Esophagus muscularis mucosa (tissue), 4 donors: ENCODE measurements at regions not wholly inside any gene's neighbourhood (a gene's known extent, or its start where the extent isn't known, plus 50 kb on each side); places are given as distances from the start of the nearest gene placed in this dataset.

Experiments used
- DNase-seq: peaks from one replicate; pipeline ENCODE4 v3.0.0-alpha.2; 2017; ENCODE audit errors: extremely low spot score
- H3K27ac ChIP-seq, 4 donors: fragments of 200-600 bp; sonication (generic); replicated peaks in 1 of 4; 1 replicate in 3 of 4; 2 replicates in 1 of 4; pipeline ENCODE4 v1.5.1; 2016 to 2019; ENCODE audit warnings: mild to moderate bottlenecking in 1 of 4
- H3K27me3 ChIP-seq, 4 donors: fragments of 200-600 bp; sonication (generic); one replicate each; pipeline versions ENCODE4 v1.5.1 to v1.6.0; 2016 to 2019
- H3K36me3 ChIP-seq, 4 donors: fragments of 200-600 bp; sonication (generic); one replicate each; pipeline ENCODE4 v1.5.1; 2016 to 2019
- H3K4me1 ChIP-seq, 4 donors: fragments of 200-600 bp; sonication (generic); one replicate each; pipeline ENCODE4 v1.5.1; 2016 to 2019
- H3K4me3 ChIP-seq, 4 donors: fragments of 200-600 bp; sonication (generic); 1 replicate in 2 of 4; 2 replicates in 2 of 4; pipeline ENCODE4 v1.5.1; 2016 to 2019; ENCODE audit warnings: mild to moderate bottlenecking in 4 of 4, moderate library complexity in 1 of 4
- H3K9me3 ChIP-seq, 4 donors: fragments of 200-600 bp; sonication (generic); 1 replicate in 3 of 4; 2 replicates in 1 of 4; pipeline ENCODE4 v1.5.1; 2016 to 2019
- CTCF ChIP-seq, 3 experiments: fragments of 200-600 bp in 2 of 3; fragments of 450-650 bp in 1 of 3; sonication (generic) in 2 of 3; IDR thresholded peaks; one replicate each; pipeline ENCODE4 v1.5.1; 2017 to 2019; ENCODE audit warnings: antibody characterized with exemption in 3 of 3, mild to moderate bottlenecking in 2 of 3, moderate library complexity in 1 of 3
- EP300 ChIP-seq: sonication (generic); formaldehyde crosslinking; IDR thresholded peaks from one replicate; pipeline ENCODE4 v1.6.1; 2017; ENCODE audit warnings: antibody characterized with exemption
- POLR2A ChIP-seq: fragments of 450-650 bp; IDR thresholded peaks from one replicate; pipeline ENCODE4 v1.6.1; 2017; ENCODE audit warnings: antibody characterized with exemption, moderate library complexity, mild to moderate bottlenecking, low read depth
- POLR2AphosphoS5 ChIP-seq, 2 donors: sonication (generic); formaldehyde crosslinking; IDR thresholded peaks; one replicate each; pipeline ENCODE4 v1.6.1; 2017; ENCODE audit warnings: antibody characterized with exemption in 2 of 2
- WGBS: methylation state at CpG from one replicate; pipeline ENCODE4 v1.1.5; 2018; 5-methylcytosine and 5-hydroxymethylcytosine counted together
- intact Hi-C: fragments of 100-400 bp; cut with DNase I; formaldehyde crosslinking; loops from one replicate; pipeline ENCODE4 v1.15.1; 2023

- Histone ChIP-seq H3K9me3 (no peaks in the 10 kb centered on the region), H3K36me3 (no peaks in the 10 kb centered on the region), H3K27me3 (no peaks in the 10 kb centered on the region), H3K4me3 (no peak overlapping the region), H3K4me1 (peaks cover 0 to 7% (median 0%) of the 10 kb centered on the region in 4 donors), H3K27ac (no peak overlapping the region)
- DNase-seq = no peak
- TF ChIP-seq CTCF (IDR thresholded peaks at IDR 0.05) (no peak), EP300 (no peak), POLR2A (no peak), POLR2AphosphoS5 (IDR thresholded peaks at IDR 0.05) (no peak)
- WGBS = 22% methylated on average over 1 of the region's 1 CpG
- intact Hi-C loops = no loop called here
Measured at GRCh38 chr20:17036541-17036940, 190.3 kb upstream of the PCSK2 start.

DNA sequence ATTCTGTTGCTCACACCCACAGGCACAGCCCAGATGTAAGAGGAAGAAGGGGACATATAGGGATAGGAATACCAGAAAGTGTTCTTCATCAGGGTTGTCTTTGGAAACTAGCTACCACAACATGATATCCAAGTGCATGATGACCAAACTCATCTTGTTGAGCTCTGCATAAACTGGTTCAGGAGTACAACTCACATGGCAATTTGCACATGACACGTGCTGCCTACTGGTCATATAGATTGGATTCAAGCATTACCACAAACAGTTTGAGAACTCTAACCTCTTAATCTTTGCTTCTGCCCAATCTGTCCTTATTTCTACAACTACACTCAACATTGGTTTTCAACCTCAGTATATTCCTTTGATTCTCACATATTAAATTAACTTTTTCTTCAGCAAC, 184.7 kb upstream of the PCSK2 start:
- no peaks in the 10 kb centered on the region for H3K36me3 ChIP-seq
- H3K4me1 ChIP-seq = peaks cover 0 to 7% (median 0%) of the 10 kb centered on the region in 4 donors
- no peak overlapping the region for H3K27ac ChIP-seq
- DNase-seq = no peak
- intact Hi-C loops = no loop called here
- no peak for TF ChIP-seq CTCF (IDR thresholded peaks at IDR 0.05)
- TF ChIP-seq POLR2A = no peak
- no peak for TF ChIP-seq POLR2AphosphoS5 (IDR thresholded peaks at IDR 0.05)
- no peak for TF ChIP-seq EP300
- no peaks in the 10 kb centered on the region for H3K27me3 ChIP-seq
- no peak overlapping the region for H3K4me3 ChIP-seq
- H3K9me3 ChIP-seq = no peaks in the 10 kb centered on the region
- 86% methylated on average over 1 of the region's 1 CpG for WGBS

DNA sequence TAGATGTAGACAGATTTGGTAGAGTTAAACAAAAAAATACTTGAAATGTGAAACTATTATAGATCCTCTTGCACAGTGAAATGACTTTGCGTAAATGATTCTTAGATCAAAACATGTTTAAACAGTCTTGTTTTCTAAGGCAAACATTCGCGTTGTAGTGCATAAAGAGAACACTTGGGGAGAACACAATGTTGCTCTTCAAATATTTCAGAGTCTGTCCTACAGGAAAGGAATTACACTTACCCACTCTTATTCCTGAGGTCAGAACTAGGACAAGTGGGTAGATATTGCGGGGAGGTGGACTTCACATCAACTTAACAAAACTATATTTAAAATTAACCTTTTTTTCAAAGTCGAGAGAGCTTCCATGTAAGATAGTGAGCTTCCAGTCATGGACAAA, 183.5 kb upstream of the PCSK2 start:
- H3K9me3 ChIP-seq = no peaks in the 10 kb centered on the region
- peaks cover 0 to 2% (median 0%) of the 10 kb centered on the region in 4 donors for H3K4me1 ChIP-seq
- no peak overlapping the region for H3K4me3 ChIP-seq
- WGBS = 92% methylated on average over 5 of the region's 5 CpGs
- H3K27me3 ChIP-seq = no peaks in the 10 kb centered on the region
- intact Hi-C loops = no loop called here
- no peaks in the 10 kb centered on the region for H3K36me3 ChIP-seq
- DNase-seq = no peak
- TF ChIP-seq POLR2A (no peak), POLR2AphosphoS5 (IDR thresholded peaks at IDR 0.05) (no peak), EP300 (no peak), CTCF (IDR thresholded peaks at IDR 0.05) (no peak)
- no peak overlapping the region for H3K27ac ChIP-seq

- Histone ChIP-seq H3K27ac (no peak overlapping the region), H3K27me3 (no peaks in the 10 kb centered on the region), H3K36me3 (no peaks in the 10 kb centered on the region), H3K4me1 (no peaks in the 10 kb centered on the region), H3K9me3 (no peaks in the 10 kb centered on the region), H3K4me3 (no peak overlapping the region)
- TF ChIP-seq EP300 (no peak), POLR2A (no peak), POLR2AphosphoS5 (IDR thresholded peaks at IDR 0.05) (no peak), CTCF (IDR thresholded peaks at IDR 0.05) (no peak)
- WGBS = 62% methylated on average over 3 of the region's 3 CpGs
- intact Hi-C loops = no loop called here
- no peak for DNase-seq
Measured at GRCh38 chr20:17044891-17045290, 181.9 kb upstream of the PCSK2 start.

GRCh38 chr20:17059465-17059864, 167.4 kb upstream of the PCSK2 start:
- 81% methylated on average over 5 of the region's 7 CpGs for WGBS
- H3K4me3 ChIP-seq = no peak overlapping the region
- no peaks in the 10 kb centered on the region for H3K27me3 ChIP-seq
- H3K27ac ChIP-seq = no peak overlapping the region
- no peak for TF ChIP-seq EP300
- no peak for TF ChIP-seq CTCF (IDR thresholded peaks at IDR 0.05)
- TF ChIP-seq POLR2AphosphoS5 (IDR thresholded peaks at IDR 0.05) = no peak
- TF ChIP-seq POLR2A = no peak
- no peaks in the 10 kb centered on the region for H3K36me3 ChIP-seq
- no peaks in the 10 kb centered on the region for H3K4me1 ChIP-seq
- no peak for DNase-seq
- intact Hi-C loops = no loop called here
- peaks cover 0 to 33% (median 13%) of the 10 kb centered on the region in 4 donors for H3K9me3 ChIP-seq
